Activated CD4-positive, alpha-beta T cell treated with anti-CD3 and anti-CD28 coated beads, Interleukin-2, amount 10 ng/mL, durations not matched to agents 7 days and 5 days (primary cell): ENCODE measurements at regions not wholly inside any gene's neighbourhood (a gene's known extent, or its start where the extent isn't known, plus 50 kb on each side); places are given as distances from the start of the nearest gene placed in this dataset.

Experiments used
- CTCF ChIA-PET: fragments of 350-600 bp; sonication (Branson Sonifier 250); formaldehyde crosslinking; loops from one replicate; lab custom pipeline; 2021; ENCODE audit warnings: antibody characterized with exemption; lab: Charles Lee
- POLR2A ChIA-PET: fragments of 350-600 bp; sonication (Branson Sonifier 250); formaldehyde crosslinking; loops from one replicate; lab custom pipeline; 2021; ENCODE audit warnings: antibody characterized with exemption; lab: Charles Lee
- DNase-seq: peaks from one replicate; pipeline ENCODE4 v3.0.0-alpha.2; 2020
- H3K27ac Mint-ChIP-seq: one replicate; pipeline ENCODE4 v1.8.0; 2021; ENCODE audit warnings: mild to moderate bottlenecking, moderate library complexity, mixed read lengths
- H3K27me3 Mint-ChIP-seq: one replicate; pipeline ENCODE4 v1.8.0; 2021; ENCODE audit warnings: mixed read lengths
- H3K36me3 Mint-ChIP-seq: one replicate; pipeline ENCODE4 v1.8.0; 2021; ENCODE audit warnings: low read depth, mixed read lengths
- H3K4me1 Mint-ChIP-seq: one replicate; pipeline ENCODE4 v1.8.0; 2021; ENCODE audit warnings: mixed read lengths
- H3K4me3 Mint-ChIP-seq: one replicate; pipeline ENCODE4 v1.8.0; 2021; ENCODE audit warnings: mild to moderate bottlenecking, moderate library complexity, mixed read lengths
- H3K9me3 Mint-ChIP-seq: one replicate; pipeline ENCODE4 v1.8.0; 2021; ENCODE audit warnings: mixed read lengths

DNA sequence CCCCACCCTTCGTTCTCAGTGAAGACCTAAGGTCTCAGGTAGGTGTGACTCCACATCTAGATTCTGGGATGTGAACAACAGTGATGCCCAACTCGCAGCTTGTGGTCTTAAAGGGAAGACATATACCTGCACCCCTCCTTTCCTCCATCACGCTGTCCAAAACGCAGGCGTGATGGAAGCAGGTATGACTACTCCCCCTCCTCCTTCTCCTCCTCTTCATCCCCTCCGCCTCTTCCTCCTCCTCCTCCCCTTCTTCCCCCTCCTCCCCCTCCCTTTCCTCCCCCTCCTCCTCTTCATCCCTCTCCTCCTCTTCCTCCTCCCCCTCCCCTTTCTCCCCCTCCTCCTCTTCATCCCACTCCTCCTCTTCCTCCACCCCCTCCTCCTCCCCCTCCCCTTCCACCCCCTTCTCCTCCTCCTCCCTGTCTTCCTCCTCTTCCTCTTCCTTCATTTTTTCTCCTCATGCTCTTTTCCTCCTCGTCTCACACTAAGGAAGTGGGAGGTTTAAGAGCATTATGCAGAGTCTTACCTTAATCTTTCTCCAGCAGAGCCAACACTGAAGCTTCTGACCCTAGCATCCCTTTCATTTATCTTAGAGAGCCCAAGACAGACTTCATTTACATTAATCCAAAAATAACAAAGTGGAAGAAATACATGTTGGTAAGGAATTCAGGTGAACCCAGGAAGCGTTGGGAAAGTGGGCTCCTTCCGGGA lies 352.5 kb downstream of the FOXL1 start:
- Mint-ChIP-seq H3K9me3 (no peaks in the 10 kb centered on the region), H3K27me3 (peaks cover 46% of the 10 kb centered on the region), H3K36me3 (no peaks in the 10 kb centered on the region), H3K27ac (no peak overlapping the region), H3K4me1 (no peaks in the 10 kb centered on the region), H3K4me3 (no peak overlapping the region)
- DNase-seq = no peak
- POLR2A ChIA-PET = no interaction called here
- CTCF ChIA-PET = no interaction called here

DNA sequence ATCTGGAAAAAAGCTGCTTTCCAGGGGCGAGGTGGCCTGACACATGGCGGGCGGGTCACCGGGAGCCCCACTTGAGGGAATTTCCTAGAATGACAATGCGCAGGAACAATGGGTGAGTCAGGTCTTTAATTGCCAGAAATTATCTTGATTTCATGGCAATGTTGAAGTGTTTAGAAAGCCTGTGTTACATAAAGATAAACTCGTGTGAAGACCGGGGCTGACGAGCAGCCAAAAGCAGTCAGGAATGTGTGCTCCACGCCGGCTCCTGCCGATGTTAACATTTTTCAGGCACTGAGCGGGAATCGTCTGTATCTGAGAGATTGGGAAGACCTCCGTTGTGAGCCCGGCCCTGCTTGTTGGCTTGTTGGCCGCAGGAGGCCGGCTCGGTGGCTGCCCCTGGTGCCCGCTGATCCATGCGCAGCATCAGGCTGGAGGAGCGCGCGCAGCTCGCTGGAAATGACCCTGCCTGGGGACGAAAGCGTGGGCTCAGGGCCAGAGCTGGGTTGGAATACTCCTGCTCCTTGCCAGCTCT lies 353.1 kb downstream of the FOXL1 start:
- H3K27ac Mint-ChIP-seq = no peak overlapping the region
- no peaks in the 10 kb centered on the region for H3K36me3 Mint-ChIP-seq
- CTCF ChIA-PET = no interaction called here
- no peak for DNase-seq
- POLR2A ChIA-PET = no interaction called here
- no peaks in the 10 kb centered on the region for H3K4me1 Mint-ChIP-seq
- H3K27me3 Mint-ChIP-seq = peaks cover 42% of the 10 kb centered on the region
- H3K4me3 Mint-ChIP-seq = no peak overlapping the region
- H3K9me3 Mint-ChIP-seq = no peaks in the 10 kb centered on the region

DNA sequence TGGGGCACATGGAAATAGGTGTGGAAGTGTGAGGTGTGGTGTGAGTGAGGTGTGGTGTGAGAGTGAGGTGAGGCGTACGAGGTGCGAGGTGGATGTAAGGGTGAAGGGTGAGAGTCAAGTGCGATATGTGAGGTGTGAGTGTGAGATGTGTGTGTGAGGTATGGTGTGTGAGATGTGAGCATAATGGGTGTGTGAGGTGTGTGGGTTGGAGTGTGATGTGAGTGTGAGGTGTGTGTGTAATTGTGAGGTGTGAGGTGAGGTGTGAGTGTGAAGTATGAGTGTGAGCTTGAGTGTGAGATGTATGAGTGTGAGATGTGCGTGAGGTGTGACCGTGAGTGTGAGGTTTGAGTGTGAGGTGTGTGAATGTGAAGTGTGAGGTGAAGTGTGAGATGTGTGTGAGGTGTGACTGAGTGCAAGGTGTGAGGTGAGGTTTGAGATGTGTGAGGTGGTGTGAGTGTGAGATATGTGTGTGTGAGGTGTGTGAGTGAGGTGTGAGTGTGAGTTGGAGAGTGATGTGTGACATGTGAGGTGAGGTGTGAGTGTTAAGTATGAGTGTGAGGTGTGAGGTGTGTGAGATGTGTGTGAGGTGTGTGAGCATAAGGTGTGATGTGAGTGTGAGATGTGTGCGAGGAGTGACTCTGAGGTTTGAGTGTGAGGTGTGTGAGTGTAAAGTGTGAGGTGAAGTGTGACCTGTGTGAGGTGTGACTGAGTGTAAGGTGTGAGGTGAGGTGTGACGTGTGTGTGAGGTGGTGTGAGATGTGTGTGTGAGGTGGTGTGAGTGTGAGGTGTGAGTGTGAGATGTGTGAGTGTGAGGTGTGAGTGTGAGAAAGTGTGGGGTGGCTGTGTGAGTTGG lies 354.0 kb downstream of the FOXL1 start:
- Mint-ChIP-seq H3K36me3 (no peaks in the 10 kb centered on the region), H3K4me1 (no peaks in the 10 kb centered on the region), H3K9me3 (no peaks in the 10 kb centered on the region), H3K4me3 (no peak overlapping the region), H3K27me3 (peaks cover 42% of the 10 kb centered on the region), H3K27ac (no peak overlapping the region)
- ChIA-PET POLR2A (no interaction called here), CTCF (no interaction called here)
- DNase-seq = no peak

DNA sequence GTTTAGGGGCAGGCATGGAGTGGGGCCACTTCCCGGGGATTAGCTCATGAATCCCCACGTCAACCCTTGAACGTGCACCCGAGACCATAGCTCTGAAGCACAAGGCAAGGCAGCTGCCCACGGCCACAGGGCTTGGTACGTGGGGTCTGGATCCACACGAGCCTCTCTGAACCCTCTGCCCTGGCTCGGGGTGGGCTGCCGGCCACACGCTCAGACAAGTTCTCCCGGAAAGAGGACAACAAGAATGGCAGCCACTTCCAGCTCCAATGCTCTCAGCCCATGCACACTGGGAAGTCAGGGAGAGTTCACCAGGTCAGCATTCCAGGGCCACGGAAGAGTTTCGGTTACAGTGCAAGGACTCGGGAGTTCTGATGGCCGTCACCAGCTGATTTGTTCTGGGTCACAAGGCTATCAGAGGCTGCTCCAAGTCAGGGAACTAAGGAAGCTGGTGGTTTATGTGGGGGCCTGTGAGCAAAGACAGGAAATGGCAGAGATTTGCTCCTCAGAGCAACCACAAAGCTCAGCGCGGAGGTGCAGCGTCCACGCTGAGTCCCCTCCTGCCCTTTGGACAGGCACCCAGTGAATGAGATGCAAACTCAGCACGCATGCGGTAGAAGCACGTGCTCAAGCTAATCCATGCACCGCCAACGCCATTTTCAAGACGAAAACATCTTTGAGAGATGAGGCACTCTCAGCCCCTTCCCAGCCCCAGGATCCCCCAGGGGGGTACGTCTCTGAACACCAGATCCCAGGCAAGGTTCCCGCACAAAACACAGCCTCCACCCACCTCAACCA lies 356.4 kb downstream of the FOXL1 start:
- DNase-seq = no peak
- no peak overlapping the region for H3K27ac Mint-ChIP-seq
- CTCF ChIA-PET = no interaction called here
- H3K4me1 Mint-ChIP-seq = no peaks in the 10 kb centered on the region
- H3K9me3 Mint-ChIP-seq = no peaks in the 10 kb centered on the region
- H3K4me3 Mint-ChIP-seq = no peak overlapping the region
- H3K27me3 Mint-ChIP-seq = peaks cover 24% of the 10 kb centered on the region
- no peaks in the 10 kb centered on the region for H3K36me3 Mint-ChIP-seq
- POLR2A ChIA-PET = no interaction called here

DNA sequence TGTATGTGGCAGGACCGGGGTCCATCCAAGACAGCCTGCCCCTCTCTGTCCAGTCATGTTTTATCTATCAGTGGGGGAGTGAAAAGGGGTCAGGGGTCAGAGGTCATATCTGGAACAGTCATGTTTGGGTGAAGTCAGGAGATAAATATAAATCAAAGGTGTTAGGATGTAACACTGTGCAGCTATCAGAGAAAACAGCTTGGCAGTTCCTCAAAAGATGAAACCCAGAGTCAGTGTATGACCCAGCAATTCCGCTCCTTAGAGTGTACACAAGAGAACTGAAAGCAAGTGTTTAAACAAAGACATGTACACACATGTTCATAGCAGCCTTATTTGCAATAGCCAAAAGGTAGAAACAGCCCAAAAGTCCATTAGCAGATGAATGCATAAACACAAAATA lies 361.3 kb downstream of the FOXL1 start:
- Mint-ChIP-seq H3K4me1 (no peaks in the 10 kb centered on the region), H3K36me3 (no peaks in the 10 kb centered on the region), H3K4me3 (no peak overlapping the region), H3K9me3 (no peaks in the 10 kb centered on the region), H3K27me3 (peaks cover 16% of the 10 kb centered on the region), H3K27ac (no peak overlapping the region)
- DNase-seq = no peak
- ChIA-PET CTCF (interaction anchor here (1.1 kb wide), 1 partner anchor 25 kb away, joined by 3 read pairs; no protein-coding TSS in a partner anchor), POLR2A (no interaction called here)

DNA sequence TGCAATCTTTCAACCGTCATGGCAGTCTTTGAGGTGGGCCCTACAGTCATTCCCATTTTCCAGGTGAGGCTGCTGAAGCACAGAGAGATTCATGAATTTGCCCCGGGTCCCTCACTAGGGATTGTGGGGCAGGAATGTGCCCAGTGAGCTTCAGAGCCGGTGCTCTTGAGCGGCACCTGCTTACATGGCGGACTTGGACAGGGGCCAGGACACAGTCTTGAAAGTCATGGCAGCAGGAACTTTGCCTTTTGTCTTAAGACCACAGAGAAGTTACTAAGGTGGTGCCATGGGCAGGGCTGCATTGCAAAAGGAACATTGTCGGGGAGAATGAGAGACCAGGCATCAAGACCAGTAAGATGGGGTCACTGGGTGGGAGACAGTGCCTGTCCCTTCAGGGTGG lies 363.4 kb downstream of the FOXL1 start:
- Mint-ChIP-seq H3K36me3 (no peaks in the 10 kb centered on the region), H3K27ac (no peak overlapping the region), H3K4me3 (no peak overlapping the region), H3K9me3 (no peaks in the 10 kb centered on the region), H3K27me3 (peaks cover 3% of the 10 kb centered on the region), H3K4me1 (no peaks in the 10 kb centered on the region)
- ChIA-PET CTCF (interaction anchor here (0.8 kb wide), 1 partner anchor 8 kb away, joined by 3 read pairs; no protein-coding TSS in a partner anchor), POLR2A (no interaction called here)
- no peak for DNase-seq

DNA sequence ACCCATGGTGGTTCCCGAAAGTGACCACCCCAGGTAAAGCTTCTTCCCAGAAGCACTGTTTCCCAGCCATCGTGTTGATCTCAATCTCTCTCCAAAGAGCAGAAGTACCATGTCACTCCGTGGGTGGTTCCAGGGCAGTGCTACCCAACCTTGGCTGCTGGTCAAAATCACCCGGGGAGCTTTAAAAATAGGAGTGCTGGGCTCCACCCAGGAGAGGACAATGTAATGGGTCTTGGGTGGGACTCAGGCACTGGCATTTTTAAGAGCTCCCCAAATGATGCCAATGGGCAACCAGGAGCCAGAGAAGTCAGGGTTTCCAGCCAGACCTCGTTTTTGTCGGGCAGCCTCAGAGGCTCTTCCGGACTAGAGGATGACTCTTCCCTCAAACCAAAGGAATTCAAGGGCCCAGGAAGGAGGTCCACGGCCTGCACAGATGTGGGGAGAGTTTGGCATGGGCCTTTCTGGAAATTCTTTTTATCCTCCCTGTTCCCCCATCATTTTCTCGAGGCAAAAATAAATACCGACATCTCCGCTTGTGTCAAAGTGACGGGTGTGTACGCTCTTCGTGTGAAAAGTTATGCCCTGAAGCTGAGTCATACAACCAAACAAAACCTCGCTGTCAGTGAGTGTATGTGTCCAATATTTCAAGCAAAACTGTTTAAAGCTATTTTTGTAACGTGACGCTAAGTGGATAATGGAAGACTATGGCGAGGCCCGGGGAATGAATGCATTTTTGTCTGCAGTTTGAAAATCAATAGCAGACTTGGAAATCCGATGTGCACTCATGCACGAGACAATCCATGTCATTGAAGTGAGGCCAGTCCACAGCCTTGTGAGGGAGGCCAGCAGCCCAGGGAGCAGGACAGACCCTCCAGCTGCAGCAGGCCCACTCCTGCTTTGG lies 364.1 kb downstream of the FOXL1 start:
- no peaks in the 10 kb centered on the region for H3K9me3 Mint-ChIP-seq
- no peak overlapping the region for H3K4me3 Mint-ChIP-seq
- CTCF ChIA-PET = interaction anchor here (0.8 kb wide), 1 partner anchor 9 kb away, joined by 3 read pairs; no protein-coding TSS in a partner anchor
- POLR2A ChIA-PET = no interaction called here
- peaks cover 3% of the 10 kb centered on the region for H3K27me3 Mint-ChIP-seq
- no peaks in the 10 kb centered on the region for H3K36me3 Mint-ChIP-seq
- DNase-seq = no peak
- no peaks in the 10 kb centered on the region for H3K4me1 Mint-ChIP-seq
- no peak overlapping the region for H3K27ac Mint-ChIP-seq

DNA sequence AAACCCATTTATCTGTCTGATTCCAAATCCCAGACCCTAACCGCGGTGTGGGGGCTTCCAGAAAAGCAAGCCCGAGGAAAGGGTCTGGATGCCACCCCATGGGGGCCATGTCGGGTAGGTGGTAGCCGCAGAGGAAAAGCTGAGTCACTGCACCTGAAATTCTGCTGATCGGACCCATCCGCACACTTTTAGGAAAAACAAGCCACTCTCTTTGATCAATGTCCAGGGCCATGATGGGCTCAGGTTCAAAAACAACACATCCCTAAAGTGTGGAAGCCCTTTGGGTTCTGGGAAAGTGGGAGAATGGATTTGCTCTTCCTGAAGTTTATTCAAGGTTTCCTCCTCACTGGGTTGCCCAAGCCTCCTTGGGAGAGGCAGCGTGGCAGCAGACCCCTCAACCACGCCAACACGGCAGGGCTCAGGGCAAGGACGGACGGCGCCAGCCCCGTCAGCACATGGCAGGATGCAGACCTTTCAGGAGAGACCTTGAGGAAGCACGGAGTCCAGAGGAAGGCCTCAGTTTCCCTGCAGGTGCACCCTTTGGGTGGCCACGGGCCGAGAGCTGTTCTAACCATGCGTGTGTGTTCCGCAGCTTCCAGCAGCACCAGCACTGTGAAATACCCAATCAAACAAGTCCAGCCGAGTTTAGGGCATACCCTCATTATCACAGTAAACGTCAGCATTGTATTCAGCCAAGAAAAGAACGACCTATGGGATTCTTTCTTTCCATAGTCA lies 367.0 kb downstream of the FOXL1 start:
- POLR2A ChIA-PET = no interaction called here
- Mint-ChIP-seq H3K4me1 (no peaks in the 10 kb centered on the region), H3K27me3 (no peaks in the 10 kb centered on the region), H3K4me3 (no peak overlapping the region), H3K36me3 (no peaks in the 10 kb centered on the region), H3K9me3 (no peaks in the 10 kb centered on the region), H3K27ac (no peak overlapping the region)
- no peak for DNase-seq
- CTCF ChIA-PET = no interaction called here

DNA sequence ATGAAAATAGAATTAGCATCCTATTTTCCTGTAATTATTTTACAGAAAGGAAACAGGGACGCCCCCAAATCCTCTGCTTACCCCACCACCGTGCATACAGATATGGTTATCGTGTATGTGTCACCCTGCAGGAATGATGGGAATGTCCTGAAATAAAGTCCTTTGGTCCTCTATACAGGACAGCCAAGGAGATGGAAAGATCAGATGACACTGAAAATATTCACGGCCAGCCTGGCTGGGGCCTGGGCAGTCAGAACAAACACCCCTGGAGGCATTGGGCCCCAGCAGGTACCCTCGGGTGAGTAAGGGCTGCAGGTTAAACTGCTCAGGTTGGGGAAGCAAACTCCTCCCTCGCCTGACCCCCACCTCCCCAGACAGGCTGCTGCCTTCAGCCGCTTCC lies 368.0 kb downstream of the FOXL1 start:
- no peaks in the 10 kb centered on the region for H3K36me3 Mint-ChIP-seq
- H3K27ac Mint-ChIP-seq = no peak overlapping the region
- H3K4me3 Mint-ChIP-seq = no peak overlapping the region
- no peaks in the 10 kb centered on the region for H3K9me3 Mint-ChIP-seq
- no peak for DNase-seq
- POLR2A ChIA-PET = no interaction called here
- H3K4me1 Mint-ChIP-seq = no peaks in the 10 kb centered on the region
- H3K27me3 Mint-ChIP-seq = no peaks in the 10 kb centered on the region
- CTCF ChIA-PET = no interaction called here

DNA sequence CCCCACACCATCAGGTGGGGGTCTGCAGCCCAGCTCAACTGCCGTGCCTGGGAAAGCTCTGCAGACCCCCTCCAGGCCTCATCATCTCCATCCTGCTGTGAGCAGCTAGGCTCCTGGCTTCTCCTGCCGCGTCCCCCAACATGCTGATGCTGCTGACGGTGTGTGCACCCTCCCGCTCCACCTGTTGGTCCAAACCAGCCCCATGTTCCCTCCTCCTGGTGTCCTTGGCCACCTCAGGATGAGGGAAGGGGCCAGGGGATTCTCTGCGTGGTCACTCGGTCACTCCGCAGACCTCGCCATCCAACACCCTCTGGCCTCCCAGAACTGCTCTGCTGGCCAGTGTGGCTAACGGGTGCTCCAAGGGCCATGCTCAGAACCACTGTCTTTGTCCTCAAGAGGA lies 368.6 kb downstream of the FOXL1 start:
- ChIA-PET CTCF (no interaction called here), POLR2A (no interaction called here)
- Mint-ChIP-seq H3K27me3 (no peaks in the 10 kb centered on the region), H3K4me3 (no peak overlapping the region), H3K9me3 (no peaks in the 10 kb centered on the region), H3K36me3 (no peaks in the 10 kb centered on the region), H3K27ac (no peak overlapping the region), H3K4me1 (no peaks in the 10 kb centered on the region)
- no peak for DNase-seq

DNA sequence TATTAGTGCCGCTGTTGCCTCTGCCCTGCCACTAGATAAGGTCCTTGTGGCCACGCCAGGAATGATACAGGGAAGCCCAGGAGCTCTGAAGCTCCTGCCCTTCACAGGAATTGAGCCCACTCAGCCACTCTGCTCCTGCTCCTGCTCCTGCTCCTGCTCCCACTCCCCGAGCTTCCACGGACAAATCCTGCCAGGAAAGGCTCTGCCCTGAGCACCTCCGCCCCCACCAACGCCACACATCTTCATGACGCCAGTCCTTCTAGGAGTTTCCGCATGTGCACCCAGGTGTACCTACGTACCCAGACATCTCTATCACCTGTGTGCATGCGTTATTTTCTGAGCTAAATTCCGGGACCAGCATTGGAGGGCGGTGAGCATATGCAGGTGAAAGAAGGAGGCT lies 369.1 kb downstream of the C16orf95 start:
- DNase-seq = no peak
- Mint-ChIP-seq H3K4me1 (no peaks in the 10 kb centered on the region), H3K9me3 (no peaks in the 10 kb centered on the region), H3K27me3 (no peaks in the 10 kb centered on the region), H3K36me3 (no peaks in the 10 kb centered on the region), H3K27ac (no peak overlapping the region), H3K4me3 (no peak overlapping the region)
- CTCF ChIA-PET = no interaction called here
- POLR2A ChIA-PET = no interaction called here
